ENCODE measurements at regions not wholly inside any gene's neighbourhood (a gene's known extent, or its start where the extent isn't known, plus 50 kb on each side); places are given as distances from the start of the nearest gene placed in this dataset.

DNA sequence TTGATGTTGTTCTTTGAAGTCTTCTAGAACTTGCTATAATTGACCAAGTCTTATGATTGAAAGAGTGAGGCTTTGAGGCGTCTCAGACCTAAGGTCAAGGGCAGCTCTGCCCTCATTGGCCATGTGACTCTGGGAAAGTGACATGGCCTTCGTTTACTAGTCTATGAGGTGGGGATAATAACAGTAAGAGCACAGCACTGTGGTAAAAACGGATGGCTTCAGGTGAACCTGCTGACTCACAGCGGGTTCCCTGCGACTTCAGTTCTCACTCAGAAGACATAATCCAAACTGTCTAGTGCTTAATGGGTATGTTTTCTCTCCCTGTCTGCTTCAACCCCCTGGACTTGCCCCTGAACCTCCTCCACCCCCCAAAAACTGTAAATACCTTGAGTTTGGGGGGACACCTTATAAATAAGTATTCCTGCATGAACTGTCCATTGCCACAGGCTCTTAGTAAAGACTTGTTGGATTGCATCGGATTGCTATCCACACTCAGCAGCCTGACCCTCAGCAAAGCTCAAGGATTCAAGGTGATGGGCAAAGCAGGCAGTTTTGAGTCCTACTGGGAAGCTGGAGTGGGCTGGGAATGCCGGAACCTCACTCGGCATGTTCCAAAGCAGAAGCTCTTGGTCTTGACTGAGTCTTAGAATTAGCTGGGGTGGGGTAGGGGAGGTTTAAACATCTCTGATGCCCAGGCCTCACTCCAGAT is 304.6 kb downstream of the KLF6 start:
- TF ChIP-seq POLR2A (IDR thresholded peaks at IDR 0.05) (no peak), CTCF (IDR thresholded peaks at IDR 0.05) (no peak)
